HG03558 (cell line): ENCODE measurements at regions not wholly inside any gene's neighbourhood (a gene's known extent, or its start where the extent isn't known, plus 50 kb on each side); places are given as distances from the start of the nearest gene placed in this dataset.
"Not testable (repeated sequence)": the region's sequence is repeated elsewhere in the genome, so short reads cannot be mapped to it uniquely, and the experiment has no call there.

Experiments
- ATAC-seq: cut with Tn5 transposase; IDR thresholded peaks from one replicate; pipeline ENCODE4 v1.9.1; 2021; ENCODE audit warnings: moderate number of reproducible peaks; ENCODE audit not compliant: unreplicated experiment; ENCODE audit errors: extremely low read depth

GRCh38 chr1:121048769-121049443 lies 135.2 kb downstream of the FAM72B start:
- not testable (repeated sequence) for ATAC-seq

GRCh38 chr1:121050097-121050496 lies 134.0 kb downstream of the FAM72B start:
- ATAC-seq: not testable (repeated sequence)

- ATAC-seq: not testable (repeated sequence)
These were observed 132.9 kb downstream of the FAM72B start for GRCh38 chr1:121051161-121051790.

GRCh38 chr1:121052081-121052660 lies 132.0 kb downstream of the FAM72B start:
- not testable (repeated sequence) for ATAC-seq

GRCh38 chr1:121054928-121055327 lies 129.2 kb downstream of the FAM72B start:
- ATAC-seq: not testable (repeated sequence)

- ATAC-seq: not testable (repeated sequence)
These were observed 117.2 kb downstream of the FAM72B start for GRCh38 chr1:121066925-121067324.

- ATAC-seq: not testable (repeated sequence)
These were observed 115.2 kb downstream of the FAM72B start for GRCh38 chr1:121068738-121069499.

- ATAC-seq: not testable (repeated sequence)
These were observed 110.3 kb downstream of the FAM72B start for GRCh38 chr1:121073852-121074251.

GRCh38 chr1:121075254-121075805 lies 108.8 kb downstream of the FAM72B start:
- not testable (repeated sequence) for ATAC-seq

- ATAC-seq: peak; percentile 83
These were observed 107.5 kb downstream of the FAM72B start for GRCh38 chr1:121076674-121077073.

- ATAC-seq: not testable (repeated sequence)
These were observed 104.5 kb downstream of the FAM72B start for GRCh38 chr1:121079655-121080054.

GRCh38 chr1:121080197-121080903 lies 103.8 kb downstream of the FAM72B start:
- not testable (repeated sequence) for ATAC-seq

- not testable (repeated sequence) for ATAC-seq
These were observed 103.3 kb downstream of the FAM72B start for GRCh38 chr1:121080904-121081264.

- ATAC-seq: not testable (repeated sequence)
These were observed 102.4 kb downstream of the FAM72B start for GRCh38 chr1:121081625-121082199.

- ATAC-seq: not testable (repeated sequence)
These were observed 101.1 kb downstream of the FAM72B start for GRCh38 chr1:121082995-121083394.

GRCh38 chr1:121086249-121086648 lies 97.9 kb downstream of the FAM72B start:
- ATAC-seq: not testable (repeated sequence)

GRCh38 chr1:121087221-121087620 lies 96.9 kb downstream of the FAM72B start:
- not testable (repeated sequence) for ATAC-seq

- not testable (repeated sequence) for ATAC-seq
These were observed 95.6 kb downstream of the FAM72B start for GRCh38 chr1:121088568-121088967.

- not testable (repeated sequence) for ATAC-seq
These were observed 91.7 kb downstream of the FAM72B start for GRCh38 chr1:121092329-121092968.
